ENCODE measurements at regions not wholly inside any gene's neighbourhood (a gene's known extent, or its start where the extent isn't known, plus 50 kb on each side); places are given as distances from the start of the nearest gene placed in this dataset.
"Not testable (repeated sequence)": the region's sequence is repeated elsewhere in the genome, so short reads cannot be mapped to it uniquely, and the experiment has no call there.

DNA sequence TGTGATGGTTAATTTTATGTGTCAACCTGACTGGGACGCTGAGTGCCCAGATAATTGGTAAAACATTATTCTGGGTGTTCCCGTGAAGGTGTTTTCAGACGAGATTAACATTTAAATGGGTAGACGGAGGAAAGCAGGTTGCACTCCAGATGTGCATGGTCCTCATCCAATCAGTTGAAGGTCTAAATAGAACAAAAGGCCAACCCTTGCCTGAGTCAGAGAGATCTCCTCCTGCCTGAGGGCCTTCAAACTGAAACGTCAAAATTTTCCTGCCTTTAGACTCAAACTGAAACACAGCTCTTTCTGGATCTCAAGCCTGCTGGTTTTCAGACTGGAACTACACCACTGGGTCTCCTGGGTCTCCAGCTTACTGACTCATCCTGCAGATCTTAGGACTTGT lies 73.5 kb downstream of the NPIPA8 start:
- H3K27me3 ChIP-seq (replicated peaks); H3K4me3 ChIP-seq; H3K4me1 ChIP-seq (replicated peaks); H3K36me3 ChIP-seq; H3K9me3 ChIP-seq (replicated peaks); H3K27ac ChIP-seq; DNase-seq (ENCODE audit: low read depth in 1 of 2, low spot score in 2 of 2): not testable (repeated sequence)

DNA sequence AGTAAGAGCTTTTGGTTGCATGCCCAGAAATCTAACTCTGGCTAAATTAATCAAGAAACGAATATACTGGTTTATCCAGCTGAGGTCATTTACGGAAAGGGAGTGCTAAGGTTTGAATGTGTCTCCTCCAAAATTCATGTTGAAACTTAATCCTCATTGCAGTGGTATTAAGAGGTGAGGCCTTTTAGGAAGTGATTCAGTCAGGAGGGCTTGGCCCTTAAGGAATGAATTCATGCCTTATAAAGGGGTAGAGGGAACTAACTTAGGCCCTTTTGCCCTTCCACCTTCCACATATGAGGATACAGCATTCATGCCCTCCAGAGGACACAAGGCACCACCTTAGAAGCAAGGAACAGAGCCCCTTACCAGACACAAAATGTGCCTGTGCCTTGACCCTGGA lies 74.7 kb downstream of the NPIPA8 start:
- H3K36me3 ChIP-seq; DNase-seq (ENCODE audit: low read depth in 1 of 2, low spot score in 2 of 2); H3K27me3 ChIP-seq (replicated peaks); H3K4me3 ChIP-seq; H3K4me1 ChIP-seq (replicated peaks); H3K9me3 ChIP-seq (replicated peaks); H3K27ac ChIP-seq: not testable (repeated sequence)

DNA sequence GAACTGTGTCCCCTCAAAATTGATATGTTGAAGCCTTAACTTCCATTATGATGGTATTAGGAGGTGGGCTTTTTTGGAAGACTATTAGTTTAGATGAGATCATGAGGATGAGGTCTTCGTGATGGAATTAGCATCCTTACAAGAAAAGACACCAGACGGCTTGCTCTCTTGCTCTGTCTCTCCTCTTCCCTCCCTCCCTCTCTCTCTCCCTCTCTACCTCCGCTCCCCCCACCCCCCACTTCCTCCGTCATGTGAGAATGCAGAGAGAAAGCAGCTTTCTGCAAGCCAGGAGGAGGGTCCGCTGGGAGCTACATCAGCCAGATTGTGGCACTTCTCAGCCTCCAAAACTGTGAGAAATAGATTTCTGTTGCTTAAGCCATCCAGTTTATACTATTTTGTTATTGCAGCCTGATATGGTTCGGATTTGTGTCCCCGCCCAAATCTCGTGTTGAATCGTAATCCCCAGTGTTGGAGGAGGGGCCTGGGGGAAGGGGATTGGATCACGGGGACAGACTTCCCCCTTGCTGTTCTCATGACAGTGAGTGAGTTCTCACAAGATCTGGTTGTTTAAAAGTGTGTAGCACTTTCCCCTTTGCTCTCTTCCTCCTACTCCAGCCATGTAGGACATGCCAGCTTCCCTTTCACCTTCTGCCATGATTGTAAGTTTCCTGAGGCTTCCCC lies 76.9 kb downstream of the NPIPA8 start:
- not testable (repeated sequence) for H3K4me3 ChIP-seq; H3K36me3 ChIP-seq; H3K9me3 ChIP-seq (replicated peaks); H3K27me3 ChIP-seq (replicated peaks); H3K4me1 ChIP-seq (replicated peaks); H3K27ac ChIP-seq; DNase-seq (ENCODE audit: low read depth in 1 of 2, low spot score in 2 of 2)

DNA sequence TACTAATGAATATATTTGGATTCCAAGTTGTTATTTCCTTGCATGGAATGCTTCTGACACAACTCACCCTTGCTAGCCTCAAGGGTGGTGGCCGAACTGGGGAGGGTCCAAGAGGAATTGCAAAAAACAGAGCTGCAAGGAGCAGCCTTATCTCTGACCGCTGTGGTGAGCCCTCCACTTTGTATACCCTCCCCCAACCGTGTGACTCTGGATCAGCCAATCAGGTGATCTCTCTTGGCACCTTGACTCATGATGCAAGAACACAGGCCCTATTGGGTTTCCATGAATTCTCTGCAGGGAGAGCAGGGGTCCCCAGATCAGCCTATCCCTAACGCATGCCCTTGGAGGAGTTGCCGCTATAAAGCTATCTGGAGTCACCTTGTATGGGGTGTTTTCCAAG lies 83.6 kb downstream of the NPIPA8 start:
- not testable (repeated sequence) for H3K4me1 ChIP-seq (replicated peaks); H3K36me3 ChIP-seq; H3K4me3 ChIP-seq

DNA sequence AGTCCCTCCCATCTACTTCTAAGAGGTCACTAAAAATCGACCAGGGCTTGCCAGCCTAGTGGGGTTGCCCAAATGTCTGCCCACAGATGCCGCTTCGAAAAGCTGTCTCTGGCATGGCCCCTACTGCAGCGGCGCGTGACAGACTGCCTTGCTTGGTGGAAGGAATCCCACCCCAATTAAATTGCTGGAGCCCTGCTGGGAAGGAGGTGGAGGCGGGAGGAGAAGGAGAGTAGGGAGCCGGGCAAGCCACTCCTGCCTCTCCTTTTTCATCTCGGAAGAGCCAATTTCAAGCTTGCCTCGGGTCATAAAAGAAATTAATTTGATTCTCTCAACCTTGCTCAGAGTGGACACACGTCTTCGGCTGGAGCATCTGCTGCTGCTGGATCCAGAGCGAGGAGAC lies 106.0 kb downstream of the NPIPA8 start:
- not testable (repeated sequence) for H3K36me3 ChIP-seq; H3K27me3 ChIP-seq (replicated peaks); DNase-seq (ENCODE audit: low read depth in 1 of 2, low spot score in 2 of 2); H3K4me1 ChIP-seq (replicated peaks); H3K9me3 ChIP-seq (replicated peaks); H3K4me3 ChIP-seq; H3K27ac ChIP-seq

More for the DNA sequence above, 83.6 kb downstream of the NPIPA8 start:
- not testable (repeated sequence) for H3K9me3 ChIP-seq (replicated peaks); DNase-seq (ENCODE audit: low read depth in 1 of 2, low spot score in 2 of 2); H3K27ac ChIP-seq; H3K27me3 ChIP-seq (replicated peaks)

DNA sequence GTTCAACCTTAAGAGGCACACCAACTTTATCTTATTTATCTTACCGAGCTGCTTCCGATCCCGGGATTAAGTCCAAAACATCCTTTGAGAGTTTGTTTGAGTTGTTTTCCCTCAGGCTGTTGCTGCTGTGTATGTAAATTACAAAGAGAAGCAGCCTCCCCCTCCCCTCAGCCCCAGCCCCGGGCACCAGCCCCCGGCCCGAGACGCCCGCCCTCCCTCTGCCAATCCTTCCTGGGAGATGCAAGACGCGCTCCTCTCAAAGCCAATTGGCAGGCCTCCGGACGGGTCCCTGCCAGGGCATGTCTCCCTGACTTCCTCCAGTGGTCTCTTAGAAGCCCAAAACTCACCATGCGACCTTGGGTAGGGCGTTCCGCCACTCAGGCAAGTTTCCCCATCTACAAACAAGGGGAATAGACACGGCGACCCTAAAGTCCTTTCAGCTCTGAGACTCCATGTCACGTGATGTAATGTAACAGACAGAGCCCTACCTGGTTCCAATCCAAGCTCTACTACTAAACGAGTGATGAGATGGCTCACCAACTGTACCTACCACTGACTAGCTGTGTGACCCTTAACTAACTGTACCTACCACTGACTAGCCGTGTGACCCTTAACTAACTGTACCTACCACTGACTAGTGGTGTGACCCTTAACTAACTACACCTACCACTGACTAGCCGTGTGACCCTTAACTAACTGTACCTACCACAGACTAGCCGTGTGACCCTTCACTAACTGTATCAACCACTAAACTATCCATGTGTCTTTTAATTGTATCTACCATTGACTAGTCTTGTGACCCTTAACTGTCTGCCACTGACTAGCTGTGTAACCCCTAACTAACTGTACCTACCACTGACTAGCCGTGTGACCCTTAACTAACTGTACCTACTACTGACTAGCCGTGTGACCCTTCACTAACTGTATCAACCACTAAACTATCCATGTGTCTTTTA lies 114.2 kb downstream of the NPIPA8 start:
- H3K4me3 ChIP-seq; H3K36me3 ChIP-seq; DNase-seq (ENCODE audit: low read depth in 1 of 2, low spot score in 2 of 2); H3K27me3 ChIP-seq (replicated peaks); H3K4me1 ChIP-seq (replicated peaks); H3K27ac ChIP-seq; H3K9me3 ChIP-seq (replicated peaks): not testable (repeated sequence)

DNA sequence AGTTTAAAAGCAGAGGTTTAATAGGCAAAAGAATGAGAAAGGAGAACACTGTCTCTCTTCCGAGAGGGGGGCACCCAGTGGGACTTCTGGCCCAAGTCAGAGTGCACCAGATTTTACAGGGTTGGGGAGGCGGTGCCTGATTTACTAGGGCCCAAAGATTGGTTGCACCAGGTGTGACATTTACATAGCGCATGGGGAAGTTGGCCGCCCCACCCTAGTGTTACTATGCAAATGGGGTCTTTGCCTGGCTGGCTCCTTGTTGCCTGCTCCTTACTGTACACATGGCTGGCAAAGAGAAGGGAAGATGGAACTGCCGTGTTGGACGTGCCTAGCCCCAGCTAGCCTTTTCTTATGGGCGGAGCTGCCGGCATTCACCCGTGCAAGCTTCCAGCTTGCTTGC lies 118.8 kb downstream of the NPIPA8 start:
- H3K27ac ChIP-seq; H3K4me1 ChIP-seq (replicated peaks); DNase-seq (ENCODE audit: low read depth in 1 of 2, low spot score in 2 of 2); H3K9me3 ChIP-seq (replicated peaks); H3K36me3 ChIP-seq; H3K27me3 ChIP-seq (replicated peaks); H3K4me3 ChIP-seq: not testable (repeated sequence)

DNA sequence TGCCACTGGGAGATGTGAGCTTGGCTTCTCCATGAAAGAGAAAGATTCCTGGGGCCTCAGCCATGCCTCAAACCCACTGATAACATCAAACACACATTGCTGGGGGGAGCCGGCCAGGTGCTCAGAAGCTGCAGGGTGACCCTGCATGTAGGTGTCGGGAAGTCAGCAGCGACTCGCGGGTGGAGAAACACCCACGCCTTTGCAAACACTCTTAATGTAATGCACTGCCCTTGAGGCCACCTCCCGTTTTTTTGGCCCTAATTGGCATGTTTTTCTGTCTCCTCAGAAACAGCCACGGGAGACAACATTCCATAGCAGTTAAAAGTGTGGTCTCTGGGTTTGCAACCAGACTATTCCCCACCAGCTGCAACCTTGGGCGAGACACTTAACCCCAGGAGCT lies 119.7 kb downstream of the NPIPA8 start:
- not testable (repeated sequence) for H3K9me3 ChIP-seq (replicated peaks); H3K36me3 ChIP-seq; H3K4me1 ChIP-seq (replicated peaks); H3K27ac ChIP-seq; DNase-seq (ENCODE audit: low read depth in 1 of 2, low spot score in 2 of 2); H3K4me3 ChIP-seq; H3K27me3 ChIP-seq (replicated peaks)

DNA sequence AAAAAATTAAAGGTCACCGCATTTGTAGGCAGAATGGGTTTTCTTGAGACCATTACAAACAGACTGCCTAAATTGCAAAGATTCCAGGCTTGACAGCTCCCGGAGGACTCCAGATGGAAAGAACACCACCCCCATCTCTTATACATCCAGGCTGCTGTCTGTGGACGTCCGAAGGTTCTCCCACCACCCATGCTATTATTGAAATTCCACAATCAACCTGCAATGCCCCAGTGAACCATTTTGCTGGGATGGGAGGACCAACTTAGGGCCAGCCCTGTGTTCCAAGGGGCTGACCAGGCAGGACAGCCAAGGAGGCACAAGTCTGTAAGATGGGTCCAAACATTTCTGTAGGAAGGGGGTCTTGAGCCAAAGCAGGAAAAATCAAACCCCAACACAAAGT lies 122.7 kb downstream of the NPIPA8 start:
- not testable (repeated sequence) for H3K36me3 ChIP-seq; H3K27me3 ChIP-seq (replicated peaks); H3K9me3 ChIP-seq (replicated peaks); H3K4me3 ChIP-seq; H3K4me1 ChIP-seq (replicated peaks); DNase-seq (ENCODE audit: low read depth in 1 of 2, low spot score in 2 of 2); H3K27ac ChIP-seq

DNA sequence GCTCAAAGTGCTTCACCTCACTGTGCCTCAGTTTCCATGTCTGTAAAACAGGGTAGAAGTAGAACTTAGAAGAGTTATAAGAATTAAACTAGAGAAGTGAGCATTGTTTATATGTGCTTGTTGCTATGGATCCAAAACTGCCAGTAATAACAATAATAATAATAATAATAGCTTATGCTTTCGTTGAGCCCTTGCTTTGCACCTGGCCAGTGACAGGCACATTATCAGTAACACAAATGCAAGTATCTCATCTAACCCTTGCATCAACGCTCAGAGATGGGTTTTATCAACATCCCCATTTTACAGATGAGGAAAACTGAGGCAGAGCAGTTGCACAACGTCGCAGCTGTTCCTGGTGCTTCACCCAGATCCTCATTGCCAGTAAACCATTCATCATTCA lies 125.0 kb downstream of the NPIPA8 start:
- H3K9me3 ChIP-seq (replicated peaks); H3K4me3 ChIP-seq; H3K36me3 ChIP-seq: not testable (repeated sequence)

DNA sequence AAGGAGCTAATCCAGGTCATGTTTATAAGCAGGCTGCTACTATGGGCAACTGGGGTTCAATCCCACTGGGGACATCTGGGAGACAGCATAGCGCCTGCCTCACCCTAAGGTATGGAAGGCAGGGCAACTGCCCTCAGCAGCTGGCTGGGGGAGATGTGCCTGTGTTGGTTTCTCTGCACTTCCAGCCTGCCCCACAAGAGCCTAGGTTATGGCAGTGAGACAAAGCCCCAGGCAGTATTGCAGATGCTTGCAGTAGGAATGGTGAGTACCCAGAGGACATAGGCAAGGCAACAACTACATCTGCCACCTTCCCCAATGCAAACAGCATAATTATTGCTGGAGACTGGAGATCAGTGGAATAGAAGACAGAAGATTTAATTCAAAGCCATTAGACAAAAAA lies 131.8 kb downstream of the NPIPA8 start:
- DNase-seq (ENCODE audit: low read depth in 1 of 2, low spot score in 2 of 2); H3K27me3 ChIP-seq (replicated peaks); H3K27ac ChIP-seq; H3K9me3 ChIP-seq (replicated peaks); H3K4me3 ChIP-seq; H3K4me1 ChIP-seq (replicated peaks); H3K36me3 ChIP-seq: not testable (repeated sequence)

More for the DNA sequence above, 125.0 kb downstream of the NPIPA8 start:
- H3K4me1 ChIP-seq (replicated peaks); H3K27me3 ChIP-seq (replicated peaks); H3K27ac ChIP-seq; DNase-seq (ENCODE audit: low read depth in 1 of 2, low spot score in 2 of 2): not testable (repeated sequence)

DNA sequence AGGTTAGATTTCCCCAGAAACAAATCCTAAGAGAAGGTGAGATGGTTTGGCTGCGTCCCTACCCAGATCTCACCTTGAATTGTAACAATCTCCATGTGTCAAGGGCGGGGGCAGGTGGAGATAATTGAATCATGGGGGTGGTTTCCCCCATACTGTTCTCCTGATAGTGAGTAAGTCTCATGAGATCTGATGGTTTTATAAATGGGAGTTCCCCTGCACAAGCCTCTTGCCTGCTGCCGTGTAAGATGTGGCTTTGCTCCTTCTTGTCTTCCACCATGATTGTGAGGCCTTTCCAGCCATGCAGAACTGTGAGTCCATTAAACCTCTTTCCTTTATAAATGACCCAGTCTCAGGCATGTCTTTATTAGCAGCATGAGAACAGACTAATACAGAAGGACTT lies 132.2 kb downstream of the NPIPA8 start:
- not testable (repeated sequence) for H3K4me3 ChIP-seq; H3K27me3 ChIP-seq (replicated peaks); H3K9me3 ChIP-seq (replicated peaks); H3K27ac ChIP-seq; DNase-seq (ENCODE audit: low read depth in 1 of 2, low spot score in 2 of 2); H3K36me3 ChIP-seq; H3K4me1 ChIP-seq (replicated peaks)

DNA sequence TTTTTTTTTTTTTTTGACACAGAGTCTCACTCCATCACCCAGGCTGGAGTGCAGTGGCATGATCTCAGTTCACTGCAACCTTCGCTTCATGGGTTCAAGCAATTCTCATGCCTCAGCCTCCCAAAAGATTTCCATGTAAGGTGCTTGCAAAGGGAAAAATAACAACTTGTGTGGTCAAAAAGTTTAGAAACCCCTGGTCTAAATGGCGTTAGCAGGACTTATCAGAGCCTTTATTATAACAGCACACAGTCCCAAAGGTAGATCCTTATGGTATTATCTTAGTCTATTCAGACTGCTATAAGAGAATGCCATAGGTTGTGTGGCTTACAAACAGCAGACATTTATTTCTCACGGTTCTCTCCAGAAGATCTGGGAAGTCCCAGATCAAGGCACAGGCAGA lies 135.0 kb downstream of the NPIPA8 start:
- not testable (repeated sequence) for H3K27me3 ChIP-seq (replicated peaks); H3K36me3 ChIP-seq; H3K4me1 ChIP-seq (replicated peaks); H3K9me3 ChIP-seq (replicated peaks); H3K27ac ChIP-seq; DNase-seq (ENCODE audit: low read depth in 1 of 2, low spot score in 2 of 2); H3K4me3 ChIP-seq

DNA sequence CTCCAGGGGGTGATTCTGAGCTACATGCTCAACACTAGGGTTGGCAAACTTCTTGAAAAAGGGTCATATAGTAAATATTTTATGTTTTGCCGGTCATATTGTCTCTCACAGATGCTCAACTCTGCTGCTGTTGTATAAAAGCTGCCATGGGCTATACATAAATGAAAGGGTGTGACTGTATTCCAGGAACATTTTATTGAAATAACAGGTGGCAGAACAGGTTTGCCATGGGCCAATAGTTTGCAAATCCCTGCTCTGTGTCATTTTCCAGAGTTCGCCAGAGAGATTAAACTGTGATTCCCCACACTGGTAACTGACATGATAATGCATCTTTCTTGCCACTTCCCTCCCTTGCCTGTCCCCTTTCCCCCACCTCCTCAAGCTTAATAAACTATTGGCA lies 144.1 kb downstream of the NPIPA8 start:
- not testable (repeated sequence) for H3K4me3 ChIP-seq; H3K27ac ChIP-seq; H3K4me1 ChIP-seq (replicated peaks); H3K36me3 ChIP-seq; H3K9me3 ChIP-seq (replicated peaks); DNase-seq (ENCODE audit: low read depth in 1 of 2, low spot score in 2 of 2); H3K27me3 ChIP-seq (replicated peaks)
